Liver (tissue), 8 donors: ENCODE measurements at regions not wholly inside any gene's neighbourhood (a gene's known extent, or its start where the extent isn't known, plus 50 kb on each side); places are given as distances from the start of the nearest gene placed in this dataset.
A peak's percentile ranks its signal among the peaks of the same experiment; 100 is the strongest.

Experiments
- DNase-seq: peaks from one replicate; pipeline ENCODE4 v3.0.0-alpha.2; 2017; ENCODE audit warnings: low spot score
- H3K27ac ChIP-seq, 2 donors: one replicate each; pipeline ENCODE4 v1.7.0; 2013; ENCODE audit warnings: inconsistent platforms in 2 of 2, low read length in 2 of 2, control low read depth in 1 of 2, low read depth in 1 of 2, mild to moderate bottlenecking in 1 of 2
- H3K27me3 ChIP-seq, 4 donors: one replicate each; pipeline versions ENCODE4 v1.6.1 to v1.7.0; 2013; ENCODE audit warnings: low read length in 3 of 4, inconsistent platforms in 1 of 4, mild to moderate bottlenecking in 1 of 4, moderate library complexity in 1 of 4; ENCODE audit not compliant: control insufficient read depth in 4 of 4, insufficient read depth in 4 of 4
- H3K36me3 ChIP-seq, 4 donors: one replicate each; pipeline versions ENCODE4 v1.6.1 to v1.7.0; 2013; ENCODE audit warnings: low read length in 3 of 4, mild to moderate bottlenecking in 3 of 4, low read depth in 1 of 4, moderate library complexity in 1 of 4; ENCODE audit not compliant: control insufficient read depth in 4 of 4, insufficient read depth in 3 of 4
- H3K4me1 ChIP-seq, 4 donors: one replicate each; pipeline versions ENCODE4 v1.6.1 to v1.7.0; 2013; ENCODE audit warnings: low read length in 3 of 4, mild to moderate bottlenecking in 3 of 4, moderate library complexity in 1 of 4; ENCODE audit not compliant: control insufficient read depth in 4 of 4, insufficient read depth in 4 of 4
- H3K4me3 ChIP-seq, 3 donors: one replicate each; pipeline versions ENCODE4 v1.6.1 to v1.7.0; 2013; ENCODE audit warnings: low read length in 3 of 3, control low read depth in 1 of 3, low read depth in 1 of 3, mild to moderate bottlenecking in 1 of 3
- H3K9ac ChIP-seq, 2 donors: one replicate each; pipeline ENCODE4 v1.7.0; 2013; ENCODE audit warnings: low read length in 2 of 2, mild to moderate bottlenecking in 2 of 2, moderate library complexity in 2 of 2, control low read depth in 1 of 2, low read depth in 1 of 2
- H3K9me3 ChIP-seq, 4 donors: one replicate each; pipeline versions ENCODE4 v1.6.1 to v1.7.0; 2013; ENCODE audit warnings: low read length in 3 of 4; ENCODE audit not compliant: control insufficient read depth in 4 of 4
- ATF3 ChIP-seq: IDR thresholded peaks from 2 replicates; pipeline ENCODE4 v1.6.1; 2016; ENCODE audit warnings: antibody characterized with exemption
- CTCF ChIP-seq: fragments of 150-350 bp; IDR thresholded peaks from 2 replicates; pipeline ENCODE4 v1.5.1; 2017; ENCODE audit warnings: improper control_type of control experiment, low read depth, low read length; ENCODE audit not compliant: missing input control
- EGR1 ChIP-seq, 2 donors: IDR thresholded peaks; 2 replicates each; pipeline ENCODE4 v1.6.1; 2016 to 2018; ENCODE audit warnings: antibody characterized with exemption in 2 of 2, low read depth in 2 of 2
- FOXA1 ChIP-seq: IDR thresholded peaks from 2 replicates; pipeline ENCODE4 v1.6.1; 2016; ENCODE audit warnings: antibody characterized with exemption
- FOXA2 ChIP-seq: IDR thresholded peaks from 2 replicates; pipeline ENCODE4 v1.6.1; 2016; ENCODE audit warnings: antibody characterized with exemption
- GABPA ChIP-seq, 2 donors: IDR thresholded peaks in 1 of 2; conservative IDR thresholded peaks in 1 of 2; 2 replicates each; pipeline ENCODE4 v1.6.1; 2016; ENCODE audit warnings: antibody characterized with exemption in 2 of 2, mild to moderate bottlenecking in 1 of 2, moderate library complexity in 1 of 2
- HNF4A ChIP-seq, 2 donors: conservative IDR thresholded peaks; 2 replicates each; pipeline ENCODE4 v1.6.1; 2016; ENCODE audit warnings: antibody characterized with exemption in 2 of 2, mild to moderate bottlenecking in 2 of 2
- HNF4G ChIP-seq: IDR thresholded peaks from 2 replicates; pipeline ENCODE4 v1.6.1; 2016; ENCODE audit warnings: antibody characterized with exemption
- JUND ChIP-seq, 2 donors: IDR thresholded peaks; 2 replicates each; pipeline ENCODE4 v1.6.1; 2016; ENCODE audit warnings: antibody characterized with exemption in 2 of 2
- MAX ChIP-seq: IDR thresholded peaks from 2 replicates; pipeline ENCODE4 v1.6.1; 2016; ENCODE audit warnings: antibody characterized with exemption
- NR2F2 ChIP-seq: IDR thresholded peaks from 2 replicates; pipeline ENCODE4 v1.6.1; 2016; ENCODE audit warnings: antibody characterized with exemption
- RAD21 ChIP-seq, 2 donors: IDR thresholded peaks; 2 replicates each; pipeline ENCODE4 v1.6.1; 2016; ENCODE audit warnings: antibody characterized with exemption in 2 of 2, mild to moderate bottlenecking in 2 of 2
- REST ChIP-seq: IDR thresholded peaks from 2 replicates; pipeline ENCODE4 v1.6.1; 2016; ENCODE audit warnings: antibody characterized with exemption, mild to moderate bottlenecking
- RXRA ChIP-seq, 2 donors: IDR thresholded peaks; 2 replicates each; pipeline ENCODE4 v1.6.1; 2017 to 2018; ENCODE audit warnings: antibody characterized with exemption in 2 of 2, mild to moderate bottlenecking in 1 of 2
- SP1 ChIP-seq: IDR thresholded peaks from 2 replicates; pipeline ENCODE4 v1.6.1; 2018; ENCODE audit warnings: antibody characterized with exemption, mild to moderate bottlenecking
- TAF1 ChIP-seq: conservative IDR thresholded peaks from 2 replicates; pipeline ENCODE4 v1.6.1; 2016; ENCODE audit warnings: antibody characterized with exemption, mild to moderate bottlenecking
- YY1 ChIP-seq: IDR thresholded peaks from 2 replicates; pipeline ENCODE4 v1.6.1; 2016; ENCODE audit warnings: antibody characterized with exemption, mild to moderate bottlenecking
- ZBTB33 ChIP-seq: IDR thresholded peaks from 2 replicates; pipeline ENCODE4 v1.6.1; 2016; ENCODE audit warnings: antibody characterized with exemption
- WGBS: extraction: QIAGEN DNeasy Blood & Tissue Kit; methylation state at CpG from one replicate; pipeline ENCODE4 v1.1.7; 2013; 5-methylcytosine and 5-hydroxymethylcytosine counted together
- donor health status: healthy.
- donor health status: healthy.
- donor health status: healthy.
- donor health status: healthy.
- donor health status: healthy.

GRCh38 chr13:72384186-72384823 is 343.1 kb downstream of the MZT1 start:
- WGBS = 75% methylated on average over 4 of the region's 4 CpGs
- no peak overlapping the region for H3K4me3 ChIP-seq
- TF ChIP-seq SP1 (no peak), RAD21 (IDR thresholded peaks at IDR 0.05) (peak; percentile 59 to 63)
- H3K27me3 ChIP-seq = no peaks in the 10 kb centered on the region
- H3K4me1 ChIP-seq = peaks cover 3 to 12% (median 6%) of the 10 kb centered on the region in 4 donors
- H3K9ac ChIP-seq = no peak overlapping the region
- H3K9me3 ChIP-seq = no peaks in the 10 kb centered on the region
- H3K27ac ChIP-seq = no peak overlapping the region
- DNase-seq = no peak
- no peaks in the 10 kb centered on the region for H3K36me3 ChIP-seq

GRCh38 chr13:72383646-72384045 is 343.8 kb downstream of the MZT1 start:
- Histone ChIP-seq H3K36me3 (no peaks in the 10 kb centered on the region), H3K27me3 (no peaks in the 10 kb centered on the region), H3K4me1 (peaks cover 3 to 12% (median 6%) of the 10 kb centered on the region in 4 donors), H3K9ac (no peak overlapping the region), H3K4me3 (no peak overlapping the region), H3K9me3 (no peaks in the 10 kb centered on the region), H3K27ac (no peak overlapping the region)
- TF ChIP-seq MAX (no peak), RXRA (IDR thresholded peaks at IDR 0.05) (no peak)
- no peak for DNase-seq

- Histone ChIP-seq H3K36me3 (no peaks in the 10 kb centered on the region), H3K9ac (no peak overlapping the region), H3K27ac (no peak overlapping the region), H3K4me3 (no peak overlapping the region), H3K9me3 (no peaks in the 10 kb centered on the region), H3K4me1 (no peaks in the 10 kb centered on the region), H3K27me3 (no peaks in the 10 kb centered on the region)
- DNase-seq = no peak
- TF ChIP-seq CTCF (no peak), TAF1 (no peak), RAD21 (IDR thresholded peaks at IDR 0.05) (no peak), FOXA1 (no peak), RXRA (IDR thresholded peaks at IDR 0.05) (no peak), YY1 (no peak), NR2F2 (no peak), REST (no peak), GABPA (IDR thresholded peaks at IDR 0.05 in 1 of 2, conservative IDR thresholded peaks at IDR 0.05 in 1 of 2) (no peak), JUND (IDR thresholded peaks at IDR 0.05) (no peak), FOXA2 (no peak), ZBTB33 (no peak), HNF4A (conservative IDR thresholded peaks at IDR 0.05) (no peak), ATF3 (no peak), MAX (no peak), EGR1 (IDR thresholded peaks at IDR 0.05; ENCODE audit: low read depth in 2 of 2) (no peak), HNF4G (no peak), SP1 (no peak)
- 94% methylated on average over 4 of the region's 4 CpGs for WGBS
These were observed 347.8 kb downstream of the MZT1 start for GRCh38 chr13:72379581-72379980.
